GM12865 (cell line): ENCODE measurements at regions not wholly inside any gene's neighbourhood (a gene's known extent, or its start where the extent isn't known, plus 50 kb on each side); places are given as distances from the start of the nearest gene placed in this dataset.

ENCODE experiments used
- DNase-seq: peaks from one replicate; pipeline ENCODE4 v3.0.0; 2010; ENCODE audit warnings: low read depth
- H3K4me3 ChIP-seq: 2 replicates; pipeline ENCODE4 v1.5.1; 2011; ENCODE audit warnings: mild to moderate bottlenecking, low read depth, low read length, control low read depth
- CTCF ChIP-seq: IDR thresholded peaks from 2 replicates; pipeline ENCODE4 v1.5.1; 2011; ENCODE audit warnings: low read length, control low read depth, low read depth, inconsistent platforms; ENCODE audit not compliant: insufficient read depth; ENCODE audit errors: missing control alignments

- H3K4me3 ChIP-seq, result no peak overlapping the region
- DNase-seq, result no peak
- no peak for TF ChIP-seq CTCF
Measured at GRCh38 chr2:16190446-16191270, 250.3 kb downstream of the MYCN start.

GRCh38 chr2:16189836-16190160, 249.4 kb downstream of the MYCN start:
- no peak for TF ChIP-seq CTCF
- DNase-seq, result no peak

DNA sequence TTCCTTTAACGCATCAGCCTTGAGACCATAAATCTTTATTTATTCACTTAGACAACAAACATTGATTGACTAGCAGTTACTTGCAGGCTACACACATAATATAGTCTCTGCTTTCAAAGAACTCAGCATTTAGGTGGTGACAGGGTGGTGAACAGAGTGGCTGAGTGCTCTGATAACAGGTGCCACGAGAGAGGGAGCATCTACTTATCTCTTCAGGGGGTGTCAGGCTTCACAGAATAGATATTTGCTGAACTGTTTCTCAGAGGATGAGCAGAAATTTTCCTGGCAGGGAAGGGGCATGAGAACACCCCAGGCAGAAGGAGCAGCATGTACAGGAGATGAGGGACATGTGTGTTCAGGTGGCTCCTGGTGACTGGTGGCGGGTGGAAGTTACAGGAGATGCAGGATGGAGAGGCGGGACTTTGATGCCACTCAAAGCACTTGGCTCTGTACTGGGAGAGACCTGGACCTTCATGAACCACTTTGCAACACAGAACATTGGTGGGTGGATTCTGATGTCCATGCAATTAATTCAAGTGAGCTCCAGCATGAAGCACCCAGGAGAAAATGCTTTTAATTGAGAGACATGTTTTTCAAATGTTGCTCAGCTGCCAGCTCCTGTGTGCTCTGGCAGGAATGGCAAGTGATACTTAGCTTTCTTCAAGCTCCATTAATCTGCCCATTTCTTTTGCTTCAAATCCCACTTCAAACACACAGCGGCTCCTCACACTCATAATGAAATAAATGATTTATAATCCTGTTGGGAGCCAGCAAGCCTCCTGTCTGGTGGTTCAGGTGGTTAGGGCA, 248.9 kb downstream of the MYCN start:
- no peak overlapping the region for H3K4me3 ChIP-seq
- no peak for DNase-seq
- TF ChIP-seq CTCF, result no peak

More at GRCh38 chr2:16189836-16190160, 249.4 kb downstream of the MYCN start:
- H3K4me3 ChIP-seq, result no peak overlapping the region

GRCh38 chr2:16188261-16188890, 248.0 kb downstream of the MYCN start:
- no peak for DNase-seq
- no peak for TF ChIP-seq CTCF
- H3K4me3 ChIP-seq, result no peak overlapping the region

GRCh38 chr2:16187482-16187817, 247.1 kb downstream of the MYCN start:
- H3K4me3 ChIP-seq, result no peak overlapping the region
- no peak for TF ChIP-seq CTCF
- DNase-seq, result no peak

- H3K4me3 ChIP-seq, result no peak overlapping the region
- DNase-seq, result no peak
- no peak for TF ChIP-seq CTCF
Measured at GRCh38 chr2:16186661-16187481, 246.5 kb downstream of the MYCN start.
